HCT116 (cell line): ENCODE measurements at regions not wholly inside any gene's neighbourhood (a gene's known extent, or its start where the extent isn't known, plus 50 kb on each side); places are given as distances from the start of the nearest gene placed in this dataset.

Experiments used
- ATAC-seq: fragments of 200-7000 bp; cut with Tn5 transposase; 2 replicates; pipeline ENCODE4 v1.9.1; 2020; ENCODE audit warnings: mild to moderate bottlenecking, moderate library complexity
- BruUV-seq: library from RNA; stranded (reverse); fragments of 400-500 nt; replicated peaks from 2 replicates; lab custom pipeline; 2021; lab: Mats Ljungman, UMichigan
- CTCF ChIA-PET: fragments of 300-600 bp; sonication (Branson Sonifier 250); formaldehyde crosslinking; loops from one replicate; lab custom pipeline; 2021; ENCODE audit warnings: antibody characterized with exemption; lab: Charles Lee
- POLR2A ChIA-PET: fragments of 300-600, 350-600 bp; sonication (Branson Sonifier 250); formaldehyde crosslinking; loops from one replicate; lab custom pipeline; 2021; ENCODE audit warnings: antibody characterized with exemption; lab: Charles Lee
- RAD21 ChIA-PET, 2 experiments: fragments of 300-600 bp; sonication (Branson Sonifier 250); formaldehyde crosslinking; loops; one replicate each; lab custom pipeline; 2023; ENCODE audit warnings: low total read pairs in 2 of 2; ENCODE audit not compliant: uncharacterized antibody in 2 of 2, unreplicated experiment in 2 of 2, low non-redundant PET in 1 of 2; lab: Charles Lee
- DNase-seq: peaks from one replicate; pipeline ENCODE4 v3.0.0-alpha.2; 2010; ENCODE audit warnings: low read depth, low spot score
- H2AFZ ChIP-seq: fragments of 200-600 bp; shearing (Covaris generic), sonication (generic); 2 replicates; pipeline ENCODE4 v1.6.1; 2017; ENCODE audit warnings: low read depth, mixed run types, mixed read lengths, antibody characterized with exemption, low read length; ENCODE audit not compliant: poor library complexity, severe bottlenecking
- H3K27ac ChIP-seq: 2 replicates; pipeline ENCODE4 v1.5.1; 2012; ENCODE audit warnings: low read depth, low read length
- H3K27me3 ChIP-seq: fragments of 200-600 bp; sonication (generic); 2 replicates; pipeline ENCODE4 v1.6.1; 2016; ENCODE audit warnings: mixed run types, low read length, mixed read lengths; ENCODE audit not compliant: insufficient read depth
- H3K36me3 ChIP-seq, 2 experiments: fragments of 200-500 bp in 1 of 2; fragments of 200-600 bp in 1 of 2; sonication (Bioruptor generic) in 1 of 2; sonication (generic) in 1 of 2; 2 replicates each; pipeline versions ENCODE4 v1.5.1 to v1.6.1; 2014 to 2016; ENCODE audit warnings: low read length in 2 of 2, inconsistent platforms in 1 of 2, mixed read lengths in 1 of 2, mixed run types in 1 of 2; ENCODE audit not compliant: insufficient read depth in 2 of 2, control insufficient read depth in 1 of 2
- H3K4me1 ChIP-seq, 2 experiments: fragments of 200-600 bp in 1 of 2; sonication (generic) in 1 of 2; 2 replicates each; pipeline versions ENCODE4 v1.5.1 to v1.6.1; 2012 to 2017; ENCODE audit warnings: low read length in 2 of 2, inconsistent platforms in 1 of 2, mild to moderate bottlenecking in 1 of 2, mixed read lengths in 1 of 2, mixed run types in 1 of 2, moderate library complexity in 1 of 2; ENCODE audit not compliant: insufficient read depth in 2 of 2, control insufficient read depth in 1 of 2
- H3K4me2 ChIP-seq: fragments of 200-600 bp; sonication (generic); 2 replicates; pipeline ENCODE4 v1.6.1; 2017; ENCODE audit warnings: mixed run types, low read length, mixed read lengths
- H3K4me3 ChIP-seq, 2 experiments: fragments of 200-600 bp in 1 of 2; sonication (generic) in 1 of 2; replicated peaks in 1 of 2; 2 replicates each; pipeline ENCODE4 v1.5.1; 2011 to 2016; ENCODE audit warnings: low read length in 2 of 2, control low read depth in 1 of 2, low read depth in 1 of 2, mild to moderate bottlenecking in 1 of 2, mixed read lengths in 1 of 2, mixed run types in 1 of 2
- H3K79me2 ChIP-seq: fragments of 200-600 bp; sonication (generic); 2 replicates; pipeline ENCODE4 v1.6.1; 2017; ENCODE audit warnings: mild to moderate bottlenecking, mixed run types, low read length, moderate library complexity, mixed read lengths; ENCODE audit not compliant: insufficient read depth
- H3K9ac ChIP-seq: fragments of 200-600 bp; sonication (generic); 2 replicates; pipeline ENCODE4 v1.6.1; 2016; ENCODE audit warnings: low read length, mixed read lengths
- H3K9me2 ChIP-seq: fragments of 200-600 bp; sonication (generic), shearing (Covaris generic); 2 replicates; pipeline ENCODE4 v1.6.1; 2017; ENCODE audit warnings: mixed run types, mild to moderate bottlenecking, moderate library complexity; ENCODE audit not compliant: insufficient read depth
- H3K9me3 ChIP-seq, 2 experiments: fragments of 200-500 bp in 1 of 2; fragments of 200-600 bp in 1 of 2; sonication (Bioruptor generic) in 1 of 2; sonication (generic) in 1 of 2; 2 replicates each; pipeline ENCODE4 v1.6.1; 2014 to 2017; ENCODE audit warnings: low read length in 2 of 2, mixed read lengths in 2 of 2, inconsistent platforms in 1 of 2, low read depth in 1 of 2, mild to moderate bottlenecking in 1 of 2, mixed run types in 1 of 2, moderate library complexity in 1 of 2; ENCODE audit not compliant: control insufficient read depth in 1 of 2, insufficient read depth in 1 of 2
- H4K20me1 ChIP-seq: fragments of 200-600 bp; sonication (generic), shearing (Covaris generic); 2 replicates; pipeline ENCODE4 v1.6.1; 2017; ENCODE audit warnings: mixed run types, mild to moderate bottlenecking, moderate library complexity; ENCODE audit not compliant: insufficient read depth
- CBX3 ChIP-seq: IDR thresholded peaks from 2 replicates; pipeline ENCODE4 v1.6.1; 2012; ENCODE audit warnings: low read depth
- CEBPB ChIP-seq: IDR thresholded peaks from 2 replicates; pipeline ENCODE4 v1.6.1; 2012; ENCODE audit warnings: low read depth
- EGR1 ChIP-seq: IDR thresholded peaks from 2 replicates; pipeline ENCODE4 v1.6.1; 2012; ENCODE audit warnings: low read depth
- ELF1 ChIP-seq: IDR thresholded peaks from 2 replicates; pipeline ENCODE4 v1.6.1; 2012; ENCODE audit warnings: low read depth, borderline replicate concordance
- JUND ChIP-seq: IDR thresholded peaks from 2 replicates; pipeline ENCODE4 v1.6.1; 2012
- POLR2A ChIP-seq: IDR thresholded peaks from 2 replicates; pipeline ENCODE4 v1.7.0; 2011; ENCODE audit warnings: borderline replicate concordance; ENCODE audit not compliant: insufficient read depth, insufficient read length; ENCODE audit errors: extremely low read depth
- POLR2AphosphoS5 ChIP-seq: IDR thresholded peaks from 2 replicates; pipeline ENCODE4 v1.6.1; 2011; ENCODE audit warnings: mild to moderate bottlenecking, low read depth, low read length, moderate library complexity
- SRF ChIP-seq: IDR thresholded peaks from 2 replicates; pipeline ENCODE4 v1.6.1; 2012; ENCODE audit warnings: low read depth
- YY1 ChIP-seq: IDR thresholded peaks from 2 replicates; pipeline ENCODE4 v1.6.1; 2011; ENCODE audit warnings: low read length, low read depth, moderate library complexity, mild to moderate bottlenecking; ENCODE audit not compliant: insufficient replicate concordance; ENCODE audit errors: extremely low read depth
- ZFX ChIP-seq: fragments of 450-650 bp; IDR thresholded peaks from 2 replicates; pipeline ENCODE4 v1.6.1; 2017
- intact Hi-C: fragments of 100-400 bp; cut with micrococcal nuclease; formaldehyde crosslinking; loops from 2 replicates; pipeline ENCODE4 v1.10.0; 2022
- TF ChIP-seq, protein P1 (sequence below): IDR thresholded peaks from 2 replicates; pipeline ENCODE4 v1.6.1; 2011; ENCODE audit warnings: mild to moderate bottlenecking, low read length, moderate library complexity; ENCODE audit not compliant: insufficient replicate concordance; ENCODE audit errors: extremely low read depth
- TF ChIP-seq, protein P2 (sequence below): IDR thresholded peaks from 2 replicates; pipeline ENCODE4 v1.6.1; 2012
- TF ChIP-seq, protein P3 (sequence below), 3 experiments: fragments of 200-600 bp in 1 of 3; sonication (generic) in 1 of 3; IDR thresholded peaks in 2 of 3; conservative IDR thresholded peaks in 1 of 3; 2 replicates each; pipeline ENCODE4 v1.5.1; 2012 to 2017; ENCODE audit warnings: low read depth in 2 of 3, low read length in 2 of 3, antibody characterized with exemption in 1 of 3, borderline replicate concordance in 1 of 3, control low read depth in 1 of 3, mild to moderate bottlenecking in 1 of 3, mixed read lengths in 1 of 3, mixed run types in 1 of 3, moderate library complexity in 1 of 3; ENCODE audit not compliant: insufficient read depth in 1 of 3
- TF ChIP-seq, protein P4 (sequence below): IDR thresholded peaks from 2 replicates; pipeline ENCODE4 v1.6.1; 2012
- TF ChIP-seq, protein P5 (sequence below): IDR thresholded peaks from 2 replicates; pipeline ENCODE4 v1.6.1; 2012; ENCODE audit warnings: low read depth

DNA sequence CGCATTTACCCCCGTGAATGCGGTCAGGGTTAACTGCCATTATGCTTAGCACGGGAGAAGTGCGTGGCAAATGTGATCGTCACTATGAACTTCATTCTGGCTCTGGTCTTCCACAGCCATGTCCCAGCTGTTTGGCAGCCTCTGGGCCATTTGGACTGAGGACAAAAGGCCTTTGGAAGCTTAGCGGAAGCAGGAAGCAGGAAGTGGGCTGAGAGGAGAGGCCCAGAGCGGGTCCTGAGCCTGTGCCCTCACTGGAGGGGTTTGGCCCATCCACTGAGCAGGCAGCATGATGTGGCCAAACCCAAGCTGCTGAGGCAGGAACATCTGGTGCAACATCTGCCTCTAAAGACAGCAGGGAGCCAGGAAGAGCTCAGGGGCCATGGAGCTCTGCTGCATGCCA is 345.9 kb downstream of the C16orf95 start:
- intact Hi-C loops = no loop called here
- no peak for DNase-seq
- no peaks in the 10 kb centered on the region for H4K20me1 ChIP-seq
- H3K79me2 ChIP-seq = no peaks in the 10 kb centered on the region
- CTCF ChIA-PET = no interaction called here
- H3K27me3 ChIP-seq = peaks cover 13% of the 10 kb centered on the region; the same call in 1 of the 2 replicates
- no peak overlapping the region for H3K27ac ChIP-seq
- no peaks in the 10 kb centered on the region for H3K9me2 ChIP-seq
- H3K4me3 ChIP-seq = no peak overlapping the region
- ATAC-seq = no peak
- POLR2A ChIA-PET = no interaction called here
- no peak overlapping the region for H2AFZ ChIP-seq
- no TSS peak for BruUV-seq
- H3K9me3 ChIP-seq = no peaks in the 10 kb centered on the region
- no peaks in the 10 kb centered on the region for H3K36me3 ChIP-seq
- no peak for TF ChIP-seq POLR2A
- no peak for TF ChIP-seq CBX3
- no peak for TF ChIP-seq ELF1
- no peak for TF ChIP-seq CEBPB
- TF ChIP-seq, protein P1, sequence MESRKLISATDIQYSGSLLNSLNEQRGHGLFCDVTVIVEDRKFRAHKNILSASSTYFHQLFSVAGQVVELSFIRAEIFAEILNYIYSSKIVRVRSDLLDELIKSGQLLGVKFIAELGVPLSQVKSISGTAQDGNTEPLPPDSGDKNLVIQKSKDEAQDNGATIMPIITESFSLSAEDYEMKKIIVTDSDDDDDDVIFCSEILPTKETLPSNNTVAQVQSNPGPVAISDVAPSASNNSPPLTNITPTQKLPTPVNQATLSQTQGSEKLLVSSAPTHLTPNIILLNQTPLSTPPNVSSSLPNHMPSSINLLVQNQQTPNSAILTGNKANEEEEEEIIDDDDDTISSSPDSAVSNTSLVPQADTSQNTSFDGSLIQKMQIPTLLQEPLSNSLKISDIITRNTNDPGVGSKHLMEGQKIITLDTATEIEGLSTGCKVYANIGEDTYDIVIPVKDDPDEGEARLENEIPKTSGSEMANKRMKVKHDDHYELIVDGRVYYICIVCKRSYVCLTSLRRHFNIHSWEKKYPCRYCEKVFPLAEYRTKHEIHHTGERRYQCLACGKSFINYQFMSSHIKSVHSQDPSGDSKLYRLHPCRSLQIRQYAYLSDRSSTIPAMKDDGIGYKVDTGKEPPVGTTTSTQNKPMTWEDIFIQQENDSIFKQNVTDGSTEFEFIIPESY = no peak
- TF ChIP-seq, protein P2, sequence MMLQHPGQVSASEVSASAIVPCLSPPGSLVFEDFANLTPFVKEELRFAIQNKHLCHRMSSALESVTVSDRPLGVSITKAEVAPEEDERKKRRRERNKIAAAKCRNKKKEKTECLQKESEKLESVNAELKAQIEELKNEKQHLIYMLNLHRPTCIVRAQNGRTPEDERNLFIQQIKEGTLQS = no peak
- no peak for TF ChIP-seq POLR2AphosphoS5
- TF ChIP-seq, protein P3, sequence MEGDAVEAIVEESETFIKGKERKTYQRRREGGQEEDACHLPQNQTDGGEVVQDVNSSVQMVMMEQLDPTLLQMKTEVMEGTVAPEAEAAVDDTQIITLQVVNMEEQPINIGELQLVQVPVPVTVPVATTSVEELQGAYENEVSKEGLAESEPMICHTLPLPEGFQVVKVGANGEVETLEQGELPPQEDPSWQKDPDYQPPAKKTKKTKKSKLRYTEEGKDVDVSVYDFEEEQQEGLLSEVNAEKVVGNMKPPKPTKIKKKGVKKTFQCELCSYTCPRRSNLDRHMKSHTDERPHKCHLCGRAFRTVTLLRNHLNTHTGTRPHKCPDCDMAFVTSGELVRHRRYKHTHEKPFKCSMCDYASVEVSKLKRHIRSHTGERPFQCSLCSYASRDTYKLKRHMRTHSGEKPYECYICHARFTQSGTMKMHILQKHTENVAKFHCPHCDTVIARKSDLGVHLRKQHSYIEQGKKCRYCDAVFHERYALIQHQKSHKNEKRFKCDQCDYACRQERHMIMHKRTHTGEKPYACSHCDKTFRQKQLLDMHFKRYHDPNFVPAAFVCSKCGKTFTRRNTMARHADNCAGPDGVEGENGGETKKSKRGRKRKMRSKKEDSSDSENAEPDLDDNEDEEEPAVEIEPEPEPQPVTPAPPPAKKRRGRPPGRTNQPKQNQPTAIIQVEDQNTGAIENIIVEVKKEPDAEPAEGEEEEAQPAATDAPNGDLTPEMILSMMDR (IDR thresholded peaks at IDR 0.05 in 2 of 3, conservative IDR thresholded peaks at IDR 0.05 in 1 of 3; ENCODE audit: borderline replicate concordance in 1 of 3, insufficient read depth in 1 of 3, low read depth in 2 of 3, low read length in 2 of 3) = no peak
- no peak for TF ChIP-seq JUND
- TF ChIP-seq SRF = no peak
- TF ChIP-seq, protein P4, sequence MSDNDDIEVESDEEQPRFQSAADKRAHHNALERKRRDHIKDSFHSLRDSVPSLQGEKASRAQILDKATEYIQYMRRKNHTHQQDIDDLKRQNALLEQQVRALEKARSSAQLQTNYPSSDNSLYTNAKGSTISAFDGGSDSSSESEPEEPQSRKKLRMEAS = no peak
- TF ChIP-seq YY1 = no peak
- no peak for TF ChIP-seq ZFX
- TF ChIP-seq, protein P5, sequence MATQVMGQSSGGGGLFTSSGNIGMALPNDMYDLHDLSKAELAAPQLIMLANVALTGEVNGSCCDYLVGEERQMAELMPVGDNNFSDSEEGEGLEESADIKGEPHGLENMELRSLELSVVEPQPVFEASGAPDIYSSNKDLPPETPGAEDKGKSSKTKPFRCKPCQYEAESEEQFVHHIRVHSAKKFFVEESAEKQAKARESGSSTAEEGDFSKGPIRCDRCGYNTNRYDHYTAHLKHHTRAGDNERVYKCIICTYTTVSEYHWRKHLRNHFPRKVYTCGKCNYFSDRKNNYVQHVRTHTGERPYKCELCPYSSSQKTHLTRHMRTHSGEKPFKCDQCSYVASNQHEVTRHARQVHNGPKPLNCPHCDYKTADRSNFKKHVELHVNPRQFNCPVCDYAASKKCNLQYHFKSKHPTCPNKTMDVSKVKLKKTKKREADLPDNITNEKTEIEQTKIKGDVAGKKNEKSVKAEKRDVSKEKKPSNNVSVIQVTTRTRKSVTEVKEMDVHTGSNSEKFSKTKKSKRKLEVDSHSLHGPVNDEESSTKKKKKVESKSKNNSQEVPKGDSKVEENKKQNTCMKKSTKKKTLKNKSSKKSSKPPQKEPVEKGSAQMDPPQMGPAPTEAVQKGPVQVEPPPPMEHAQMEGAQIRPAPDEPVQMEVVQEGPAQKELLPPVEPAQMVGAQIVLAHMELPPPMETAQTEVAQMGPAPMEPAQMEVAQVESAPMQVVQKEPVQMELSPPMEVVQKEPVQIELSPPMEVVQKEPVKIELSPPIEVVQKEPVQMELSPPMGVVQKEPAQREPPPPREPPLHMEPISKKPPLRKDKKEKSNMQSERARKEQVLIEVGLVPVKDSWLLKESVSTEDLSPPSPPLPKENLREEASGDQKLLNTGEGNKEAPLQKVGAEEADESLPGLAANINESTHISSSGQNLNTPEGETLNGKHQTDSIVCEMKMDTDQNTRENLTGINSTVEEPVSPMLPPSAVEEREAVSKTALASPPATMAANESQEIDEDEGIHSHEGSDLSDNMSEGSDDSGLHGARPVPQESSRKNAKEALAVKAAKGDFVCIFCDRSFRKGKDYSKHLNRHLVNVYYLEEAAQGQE = no peak
- no peak for TF ChIP-seq EGR1
- H3K9ac ChIP-seq = no peak overlapping the region
- RAD21 ChIA-PET = no interaction called here
- H3K4me1 ChIP-seq = peaks cover 0 to 6% of the 10 kb centered on the region in 2 experiments; a peak in 2 of 4 replicates
- no peak overlapping the region for H3K4me2 ChIP-seq
